Large intestine (tissue), 3 donors: ENCODE measurements at regions not wholly inside any gene's neighbourhood (a gene's known extent, or its start where the extent isn't known, plus 50 kb on each side); places are given as distances from the start of the nearest gene placed in this dataset.

Experiments
- DNase-seq, 2 donors: peaks; one replicate each; pipeline versions ENCODE4 v3.0.0 to v3.0.0-alpha.2; 2013
- H3K27ac ChIP-seq: one replicate; pipeline ENCODE4 v1.5.1; 2013; ENCODE audit warnings: low read length
- H3K27me3 ChIP-seq: 2 replicates; pipeline ENCODE4 v1.6.1; 2013; ENCODE audit warnings: low read length; ENCODE audit not compliant: control insufficient read depth, insufficient read depth
- H3K36me3 ChIP-seq: 2 replicates; pipeline ENCODE4 v1.6.1; 2013; ENCODE audit warnings: low read length; ENCODE audit not compliant: control insufficient read depth, insufficient read depth
- H3K4me1 ChIP-seq: one replicate; pipeline ENCODE4 v1.6.1; 2013; ENCODE audit warnings: low read length; ENCODE audit not compliant: control insufficient read depth, insufficient read depth
- H3K4me3 ChIP-seq: one replicate; pipeline ENCODE4 v1.5.1; 2013; ENCODE audit warnings: low read length
- H3K9me3 ChIP-seq: one replicate; pipeline ENCODE4 v1.6.1; 2013; ENCODE audit warnings: mild to moderate bottlenecking, low read depth, low read length, moderate library complexity; ENCODE audit not compliant: control insufficient read depth
- WGBS: methylation state at CpG from one replicate; pipeline ENCODE4 v1.1.5; 2013; ENCODE audit warnings: low lambda C conversion rate; ENCODE audit not compliant: insufficient coverage; 5-methylcytosine and 5-hydroxymethylcytosine counted together

DNA sequence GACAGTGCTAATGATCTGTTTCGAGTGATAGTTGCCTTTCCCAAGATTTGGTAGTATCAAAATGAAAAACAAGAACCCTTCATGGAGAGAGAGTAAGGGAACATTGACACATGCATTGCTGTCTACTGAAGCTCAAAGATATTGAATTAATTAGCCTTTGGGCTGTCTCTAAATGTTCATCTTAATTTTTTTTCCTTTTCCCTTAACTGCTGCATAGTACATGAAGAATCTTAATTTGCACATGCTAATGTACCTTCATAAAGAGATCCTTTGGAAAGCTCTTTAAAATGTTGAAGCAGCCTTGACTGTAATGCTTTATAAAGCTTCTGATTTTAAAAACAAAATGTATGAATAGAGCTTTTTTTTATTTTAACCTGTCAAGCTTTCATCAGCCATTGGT, 452.2 kb downstream of the TUSC7 start:
- Histone ChIP-seq H3K9me3 (no peaks in the 10 kb centered on the region), H3K36me3 (no peaks in the 10 kb centered on the region), H3K4me1 (no peaks in the 10 kb centered on the region), H3K27me3 (no peaks in the 10 kb centered on the region), H3K27ac (no peak overlapping the region), H3K4me3 (no peak overlapping the region)
- no peak for DNase-seq
- 0% methylated on average over 1 of the region's 1 CpG for WGBS

DNA sequence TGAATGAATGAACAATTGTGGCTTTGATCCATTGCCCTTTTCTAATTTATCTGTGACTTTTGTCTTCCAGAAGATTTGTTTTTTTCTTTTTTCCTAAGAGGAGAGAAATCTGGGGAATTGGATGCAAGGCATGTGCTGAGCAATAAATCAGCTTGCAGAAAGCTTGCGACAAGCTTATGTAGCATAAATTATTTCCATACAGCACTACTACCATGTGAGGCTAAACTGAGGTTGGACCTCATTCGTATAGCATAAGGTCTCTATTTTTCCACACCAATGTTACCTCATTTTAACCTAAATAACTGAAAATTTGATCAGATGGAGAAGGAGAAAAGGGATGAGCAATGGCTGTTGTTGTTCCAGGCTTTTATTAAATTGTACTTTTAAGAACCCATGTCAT, 455.6 kb downstream of the TUSC7 start:
- no peak overlapping the region for H3K27ac ChIP-seq
- H3K4me1 ChIP-seq: no peaks in the 10 kb centered on the region
- no peaks in the 10 kb centered on the region for H3K36me3 ChIP-seq
- H3K27me3 ChIP-seq: no peaks in the 10 kb centered on the region
- WGBS: 80% methylated on average over 1 of the region's 2 CpGs
- no peaks in the 10 kb centered on the region for H3K9me3 ChIP-seq
- DNase-seq: no peak
- H3K4me3 ChIP-seq: no peak overlapping the region

DNA sequence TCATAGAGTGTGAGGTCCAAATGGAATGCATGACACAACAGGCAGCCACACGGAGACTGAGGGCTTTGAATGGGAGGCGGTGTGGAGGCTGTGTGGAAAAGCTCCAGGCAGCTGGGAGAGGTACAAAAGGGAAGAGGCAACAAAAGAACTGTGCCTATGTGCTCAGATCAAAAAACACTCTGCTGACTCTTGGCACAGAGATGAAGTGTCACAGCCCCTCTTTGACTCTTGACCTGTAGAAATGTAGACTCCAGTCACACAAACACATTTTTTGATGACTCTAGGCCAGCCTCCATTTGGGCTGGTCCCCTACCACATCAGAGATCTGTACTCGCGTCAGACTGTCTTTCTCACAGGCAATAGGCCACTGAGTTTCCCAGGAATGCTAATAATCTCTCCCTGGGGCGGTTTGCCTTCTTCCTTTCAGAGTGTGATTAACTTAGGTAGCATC, 456.0 kb downstream of the TUSC7 start:
- Histone ChIP-seq H3K9me3 (no peaks in the 10 kb centered on the region), H3K27me3 (no peaks in the 10 kb centered on the region), H3K4me1 (no peaks in the 10 kb centered on the region), H3K36me3 (no peaks in the 10 kb centered on the region), H3K4me3 (no peak overlapping the region), H3K27ac (no peak overlapping the region)
- DNase-seq: no peak
- 80% methylated on average over 1 of the region's 5 CpGs for WGBS

DNA sequence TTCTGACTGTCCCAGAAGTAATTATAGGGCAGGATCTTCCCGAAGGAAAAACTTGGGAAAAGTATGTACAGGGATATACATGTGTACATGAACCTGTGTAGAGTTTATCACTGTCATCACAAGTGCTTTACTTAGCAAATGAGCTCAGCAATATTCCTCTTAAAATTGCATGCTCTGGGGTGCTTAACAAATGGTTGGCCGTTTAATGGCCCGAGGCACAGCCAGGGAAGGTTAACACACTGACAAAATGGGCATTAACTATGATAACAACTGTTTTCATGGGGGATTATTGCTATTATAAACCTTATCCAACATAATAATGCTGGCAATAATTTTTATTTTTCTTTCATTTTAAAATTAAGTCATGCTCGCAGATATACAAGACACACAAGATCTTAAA, 459.3 kb downstream of the TUSC7 start:
- Histone ChIP-seq H3K27ac (no peak overlapping the region), H3K27me3 (no peaks in the 10 kb centered on the region), H3K36me3 (no peaks in the 10 kb centered on the region), H3K4me3 (no peak overlapping the region), H3K4me1 (no peaks in the 10 kb centered on the region), H3K9me3 (no peaks in the 10 kb centered on the region)
- WGBS: 73% methylated on average over 3 of the region's 4 CpGs
- no peak for DNase-seq

DNA sequence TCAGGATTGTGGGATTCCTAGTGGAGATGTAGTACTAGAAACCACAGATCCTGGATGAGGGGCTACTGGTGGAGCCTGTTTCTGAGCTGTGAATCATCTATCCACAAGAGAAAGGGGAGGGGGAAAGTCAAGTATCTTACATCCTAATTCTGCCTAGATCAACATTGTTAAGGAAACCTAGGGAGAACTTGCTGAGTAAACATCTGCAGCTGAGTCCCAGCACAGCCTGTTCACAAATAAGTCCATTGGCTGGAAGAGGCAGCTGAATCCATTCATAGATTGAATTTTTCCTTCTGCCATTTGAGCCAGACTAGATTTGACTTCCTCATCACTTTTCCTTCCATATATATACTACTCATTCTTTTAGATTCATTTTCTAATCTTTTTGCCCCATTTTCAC, 460.5 kb downstream of the TUSC7 start:
- Histone ChIP-seq H3K27ac (no peak overlapping the region), H3K9me3 (no peaks in the 10 kb centered on the region), H3K4me3 (no peak overlapping the region), H3K4me1 (no peaks in the 10 kb centered on the region), H3K27me3 (no peaks in the 10 kb centered on the region), H3K36me3 (no peaks in the 10 kb centered on the region)
- DNase-seq: no peak

DNA sequence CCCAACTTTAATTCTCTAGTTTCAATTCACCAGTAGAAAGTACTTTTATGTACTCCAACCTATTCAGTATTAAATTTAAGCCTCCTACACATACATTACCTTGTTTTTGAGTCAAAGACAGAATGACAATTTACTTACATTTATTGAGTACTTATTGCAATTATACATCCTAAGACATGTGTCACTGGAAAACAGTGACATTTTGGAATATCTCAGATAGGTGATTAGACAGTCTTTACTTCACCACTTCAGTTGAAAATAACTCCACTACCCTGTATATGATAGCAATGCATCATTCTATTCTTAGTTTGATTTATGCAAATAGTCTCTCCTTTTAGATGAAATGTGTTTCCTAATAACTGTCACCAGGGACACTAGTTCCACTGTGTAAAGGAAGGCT, 461.5 kb downstream of the TUSC7 start:
- no peak for DNase-seq
- Histone ChIP-seq H3K4me3 (no peak overlapping the region), H3K9me3 (no peaks in the 10 kb centered on the region), H3K27ac (no peak overlapping the region), H3K4me1 (no peaks in the 10 kb centered on the region), H3K27me3 (no peaks in the 10 kb centered on the region), H3K36me3 (no peaks in the 10 kb centered on the region)

DNA sequence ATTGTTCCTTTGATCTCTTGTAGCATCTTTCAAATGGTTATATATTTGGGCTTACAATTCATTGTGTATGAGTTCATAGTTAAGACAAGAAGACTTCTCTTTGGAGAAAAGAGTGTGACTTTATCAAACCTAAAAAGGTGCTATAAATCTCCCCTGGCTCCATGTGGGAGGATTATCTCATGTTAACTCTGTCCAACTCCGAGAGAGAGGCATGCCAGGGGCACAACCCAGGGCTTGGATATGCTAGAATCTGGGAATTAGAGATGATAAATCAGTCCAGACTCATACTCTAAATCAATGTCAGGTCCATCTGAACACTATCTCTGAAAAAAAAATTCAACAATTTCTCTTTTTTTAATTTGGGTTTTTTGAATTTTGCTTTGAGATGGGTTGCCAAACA, 462.8 kb downstream of the TUSC7 start:
- no CpG with 5 or more reads among the region's 1 CpG for WGBS
- no peaks in the 10 kb centered on the region for H3K36me3 ChIP-seq
- no peaks in the 10 kb centered on the region for H3K4me1 ChIP-seq
- no peak for DNase-seq
- no peaks in the 10 kb centered on the region for H3K27me3 ChIP-seq
- no peak overlapping the region for H3K4me3 ChIP-seq
- no peak overlapping the region for H3K27ac ChIP-seq
- no peaks in the 10 kb centered on the region for H3K9me3 ChIP-seq

DNA sequence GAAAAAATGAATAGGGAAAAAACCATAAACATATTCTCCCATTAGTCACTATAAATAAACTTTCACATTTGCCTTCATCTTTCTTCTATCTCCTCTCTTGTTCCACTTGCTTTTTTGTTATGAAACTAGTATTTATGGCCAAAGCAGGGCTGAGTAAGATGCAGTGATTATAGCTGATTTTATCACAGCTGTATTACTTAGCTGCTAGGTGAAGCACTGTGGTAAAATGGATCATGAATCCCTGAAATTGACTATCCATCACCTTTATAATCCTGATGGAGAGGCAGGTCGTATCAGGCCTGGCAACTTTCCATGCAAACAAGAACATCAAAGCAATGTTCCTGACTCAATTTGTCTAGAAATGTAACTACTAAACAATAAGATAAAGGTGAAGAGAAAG, 471.6 kb downstream of the TUSC7 start:
- H3K4me1 ChIP-seq: no peaks in the 10 kb centered on the region
- WGBS: no CpG with 5 or more reads among the region's 1 CpG
- no peak overlapping the region for H3K27ac ChIP-seq
- H3K36me3 ChIP-seq: no peaks in the 10 kb centered on the region
- H3K27me3 ChIP-seq: no peaks in the 10 kb centered on the region
- no peak overlapping the region for H3K4me3 ChIP-seq
- no peaks in the 10 kb centered on the region for H3K9me3 ChIP-seq
- no peak for DNase-seq

DNA sequence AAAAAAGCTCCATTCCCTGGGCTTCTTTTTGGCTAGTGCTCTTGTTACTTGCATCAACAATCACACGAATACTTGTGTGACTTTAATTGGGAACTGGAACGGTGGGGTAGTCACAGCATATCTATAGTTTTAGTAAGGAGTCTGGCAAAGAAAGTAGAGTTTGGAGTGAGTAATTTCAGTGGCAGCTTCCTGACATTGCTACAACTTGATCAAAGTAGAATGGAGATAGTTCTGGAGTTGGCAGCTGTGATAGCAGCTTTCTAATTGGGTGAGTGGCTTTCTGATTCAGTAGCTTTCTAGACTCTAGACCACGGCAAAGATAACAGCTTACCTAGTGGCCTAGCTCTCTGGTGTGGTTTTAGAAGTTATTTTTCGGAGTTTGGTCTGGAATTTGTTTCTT, 475.0 kb downstream of the TUSC7 start:
- no peaks in the 10 kb centered on the region for H3K4me1 ChIP-seq
- no peaks in the 10 kb centered on the region for H3K36me3 ChIP-seq
- no peak for DNase-seq
- H3K27ac ChIP-seq: no peak overlapping the region
- no peaks in the 10 kb centered on the region for H3K9me3 ChIP-seq
- no peaks in the 10 kb centered on the region for H3K27me3 ChIP-seq
- H3K4me3 ChIP-seq: no peak overlapping the region
- no CpG with 5 or more reads among the region's 4 CpGs for WGBS

DNA sequence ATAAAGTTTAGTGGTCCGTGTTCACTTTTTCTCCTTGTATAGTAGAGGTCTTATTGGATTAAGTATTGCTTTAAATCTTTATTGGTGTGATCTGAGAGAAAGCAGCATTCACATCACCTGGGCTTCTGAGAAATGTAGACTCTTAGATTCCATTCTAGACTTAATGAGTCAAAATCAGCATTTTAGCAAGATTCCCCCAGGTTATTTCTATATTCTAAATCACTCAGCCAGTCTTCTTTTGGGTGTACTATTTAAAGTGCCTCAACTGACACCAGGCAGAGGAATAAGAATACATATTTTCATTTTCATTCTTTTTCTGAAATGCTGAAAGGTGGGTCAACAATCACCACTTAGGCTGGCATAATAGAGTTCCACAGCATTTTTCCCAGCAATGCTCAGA, 481.7 kb downstream of the TUSC7 start:
- Histone ChIP-seq H3K27ac (no peak overlapping the region), H3K4me3 (no peak overlapping the region), H3K9me3 (no peaks in the 10 kb centered on the region), H3K4me1 (no peaks in the 10 kb centered on the region), H3K36me3 (no peaks in the 10 kb centered on the region), H3K27me3 (no peaks in the 10 kb centered on the region)
- no CpG with 5 or more reads among the region's 1 CpG for WGBS
- DNase-seq: no peak

DNA sequence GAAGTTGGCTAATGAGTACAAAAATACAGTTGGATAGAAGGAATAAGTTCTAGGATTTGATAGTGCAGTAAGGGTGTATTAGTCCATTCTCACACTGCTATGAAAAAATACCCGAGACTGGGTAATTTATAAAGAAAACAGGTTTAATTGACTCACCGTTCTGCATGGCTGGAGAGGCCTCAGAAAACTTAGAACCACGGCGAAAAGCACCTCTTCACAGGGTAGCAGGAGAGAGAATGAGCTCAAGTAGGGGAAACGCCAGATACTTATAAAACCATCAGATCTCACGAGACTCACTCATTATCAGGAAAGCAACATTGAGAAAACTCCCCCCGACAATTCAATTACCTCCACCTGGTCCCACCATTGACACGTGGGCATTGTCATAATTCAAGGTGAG, 483.3 kb downstream of the TUSC7 start:
- H3K27ac ChIP-seq: no peak overlapping the region
- WGBS: 100% methylated on average over 2 of the region's 8 CpGs
- no peak for DNase-seq
- H3K4me1 ChIP-seq: no peaks in the 10 kb centered on the region
- H3K4me3 ChIP-seq: no peak overlapping the region
- no peaks in the 10 kb centered on the region for H3K9me3 ChIP-seq
- no peaks in the 10 kb centered on the region for H3K36me3 ChIP-seq
- H3K27me3 ChIP-seq: no peaks in the 10 kb centered on the region
